ENCODE measurements at regions not wholly inside any gene's neighbourhood (a gene's known extent, or its start where the extent isn't known, plus 50 kb on each side); places are given as distances from the start of the nearest gene placed in this dataset.

- DNase-seq (ENCODE audit: low read depth, low spot score) = no peak
Measured at GRCh38 chr6:28736121-28736520, 187.7 kb downstream of the TRIM27 start.

GRCh38 chr6:28737750-28738395, 185.9 kb downstream of the TRIM27 start:
- peak; percentile 79 for DNase-seq (ENCODE audit: low read depth, low spot score)

GRCh38 chr6:28738396-28738765, 185.4 kb downstream of the TRIM27 start:
- DNase-seq (ENCODE audit: low read depth, low spot score) = no peak

GRCh38 chr6:28741363-28741762, 182.4 kb downstream of the TRIM27 start:
- DNase-seq (ENCODE audit: low read depth, low spot score) = no peak

GRCh38 chr6:28742668-28743270, 181.0 kb downstream of the TRIM27 start:
- DNase-seq (ENCODE audit: low read depth, low spot score) = peak; percentile 90

GRCh38 chr6:28743271-28743789, 180.5 kb downstream of the TRIM27 start:
- DNase-seq (ENCODE audit: low read depth, low spot score) = no peak

GRCh38 chr6:28747083-28747630, 176.6 kb downstream of the TRIM27 start:
- no peak for DNase-seq (ENCODE audit: low read depth, low spot score)

GRCh38 chr6:28747631-28748157, 176.1 kb downstream of the TRIM27 start:
- peak; percentile 92 for DNase-seq (ENCODE audit: low read depth, low spot score)

- no peak for DNase-seq (ENCODE audit: low read depth, low spot score)
Measured at GRCh38 chr6:28748192-28748591, 175.6 kb downstream of the TRIM27 start.

- DNase-seq (ENCODE audit: low read depth, low spot score) = no peak
Measured at GRCh38 chr6:28750926-28751458, 172.8 kb downstream of the TRIM27 start.

GRCh38 chr6:28751514-28751913, 172.3 kb downstream of the TRIM27 start:
- no peak for DNase-seq (ENCODE audit: low read depth, low spot score)

GRCh38 chr6:28751963-28752350, 171.8 kb downstream of the TRIM27 start:
- DNase-seq (ENCODE audit: low read depth, low spot score) = no peak

GRCh38 chr6:28757429-28758045, 166.2 kb downstream of the TRIM27 start:
- peak; percentile 94 for DNase-seq (ENCODE audit: low read depth, low spot score)

GRCh38 chr6:28758046-28758817, 165.6 kb downstream of the TRIM27 start:
- DNase-seq (ENCODE audit: low read depth, low spot score) = no peak

GRCh38 chr6:28758818-28759235, 165.0 kb downstream of the TRIM27 start:
- no peak for DNase-seq (ENCODE audit: low read depth, low spot score)

- DNase-seq (ENCODE audit: low read depth, low spot score) = no peak
Measured at GRCh38 chr6:28764014-28764723, 159.6 kb downstream of the TRIM27 start.

GRCh38 chr6:28764761-28765282, 159.0 kb downstream of the TRIM27 start:
- DNase-seq (ENCODE audit: low read depth, low spot score) = no peak

- peak; percentile 69 for DNase-seq (ENCODE audit: low read depth, low spot score)
Measured at GRCh38 chr6:28765978-28766351, 157.8 kb downstream of the TRIM27 start.

GRCh38 chr6:28766426-28766825, 157.4 kb downstream of the TRIM27 start:
- peak; percentile 67 for DNase-seq (ENCODE audit: low read depth, low spot score)

- DNase-seq (ENCODE audit: low read depth, low spot score) = no peak
Measured at GRCh38 chr6:28767133-28767532, 156.7 kb downstream of the TRIM27 start.

Measured in ELF-1 (cell line).